GM13976 (cell line): ENCODE measurements at regions not wholly inside any gene's neighbourhood (a gene's known extent, or its start where the extent isn't known, plus 50 kb on each side); places are given as distances from the start of the nearest gene placed in this dataset.

Experiments
- DNase-seq: peaks from one replicate; pipeline ENCODE4 v3.0.0; 2012; ENCODE audit warnings: low spot score
- CTCF ChIP-seq: IDR thresholded peaks from 2 replicates; pipeline ENCODE4 v1.5.1; 2012; ENCODE audit warnings: borderline replicate concordance, mild to moderate bottlenecking; ENCODE audit not compliant: insufficient read depth; ENCODE audit errors: extremely low read depth, missing control alignments, control extremely low read depth
- in situ Hi-C: fragments of 300-500 bp; cut with MboI; formaldehyde crosslinking; loops from one replicate; pipeline ENCODE4 v1.12.0; 2022; ENCODE audit warnings: low sequenced_read_pairs, mixed read lengths, inconsistent platforms; ENCODE audit not compliant: unreplicated experiment

GRCh38 chr10:131747791-131748190 lies 153.0 kb upstream of the PPP2R2D start:
- no peak for TF ChIP-seq CTCF
- in situ Hi-C loops, result no loop called here
- DNase-seq, result no peak

- no peak for TF ChIP-seq CTCF
- in situ Hi-C loops, result no loop called here
- DNase-seq, result no peak
Measured at GRCh38 chr10:131748191-131748590, 152.6 kb upstream of the PPP2R2D start.

- no peak for TF ChIP-seq CTCF
- in situ Hi-C loops, result no loop called here
- no peak for DNase-seq
Measured at GRCh38 chr10:131748831-131749766, 151.7 kb upstream of the PPP2R2D start.

DNA sequence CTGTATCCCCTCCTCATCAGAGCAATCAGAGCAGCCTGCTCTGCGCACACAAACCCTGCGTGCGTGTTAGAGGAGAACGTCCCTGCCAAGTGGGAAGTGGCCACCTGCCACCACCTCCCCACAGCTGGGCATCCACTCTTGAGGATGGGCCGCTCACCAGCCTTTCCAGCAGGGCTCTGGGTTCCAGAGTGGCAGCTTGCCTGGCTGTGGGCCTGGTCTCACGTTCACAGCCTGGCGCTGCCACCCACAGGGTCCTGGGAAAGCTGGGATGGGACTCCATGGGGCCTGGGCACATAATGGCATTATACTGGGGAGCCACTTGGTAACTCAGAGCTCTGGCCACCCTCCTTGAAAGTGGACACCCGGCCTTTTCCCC lies 151.1 kb upstream of the PPP2R2D start:
- TF ChIP-seq CTCF, result no peak
- no peak for DNase-seq
- in situ Hi-C loops, result no loop called here

DNA sequence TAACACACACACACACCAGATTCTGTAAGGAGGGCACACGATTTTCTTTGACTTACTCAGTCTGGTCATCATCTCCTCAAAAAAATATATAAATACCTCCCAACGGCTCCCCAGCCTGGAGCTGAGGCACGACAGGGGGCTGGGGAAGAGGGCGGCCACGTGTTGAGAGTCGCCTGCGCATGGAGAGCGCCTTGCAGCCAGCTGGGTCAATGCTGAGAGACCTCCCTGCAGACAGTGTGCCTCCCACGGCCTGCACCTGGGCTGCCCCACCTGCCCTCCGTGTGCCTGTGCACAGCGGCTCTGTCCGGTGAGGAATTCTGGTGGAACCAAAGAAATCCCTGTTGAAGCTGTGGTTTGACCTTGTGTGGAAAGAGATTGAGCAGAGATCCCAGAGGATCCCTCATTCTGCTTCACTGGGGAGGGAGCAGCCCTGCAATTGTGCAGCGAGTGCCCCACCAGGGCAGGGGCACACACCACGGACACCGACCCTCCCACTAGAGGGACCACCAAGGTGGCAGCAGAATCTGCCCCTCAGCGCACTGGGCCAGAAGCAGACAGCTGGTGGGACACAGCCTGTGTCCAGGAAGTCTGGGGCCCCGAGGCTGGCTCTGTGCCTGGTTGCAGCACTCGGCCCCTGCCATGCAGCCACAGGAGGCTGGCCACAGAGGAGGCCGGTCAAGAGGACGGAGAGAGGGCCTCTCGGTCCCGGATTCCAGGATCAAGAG lies 150.5 kb upstream of the PPP2R2D start:
- no peak for TF ChIP-seq CTCF
- in situ Hi-C loops, result no loop called here
- no peak for DNase-seq

- no peak for TF ChIP-seq CTCF
- in situ Hi-C loops, result no loop called here
- no peak for DNase-seq
Measured at GRCh38 chr10:131750973-131751826, 149.6 kb upstream of the PPP2R2D start.
